ENCODE measurements at regions not wholly inside any gene's neighbourhood (a gene's known extent, or its start where the extent isn't known, plus 50 kb on each side); places are given as distances from the start of the nearest gene placed in this dataset.
"Not testable (repeated sequence)": the region's sequence is repeated elsewhere in the genome, so short reads cannot be mapped to it uniquely, and the experiment has no call there.

GRCh38 chr3:176206809-176207208, 990.5 kb downstream of the TBL1XR1 start:
- DNase-seq (ENCODE audit: low read depth in 2 of 2) = no peak

- DNase-seq (ENCODE audit: low read depth in 2 of 2) = no peak
Observed at GRCh38 chr3:176202652-176203051, 994.6 kb downstream of the TBL1XR1 start.

GRCh38 chr3:176193032-176193730, 1004.1 kb downstream of the TBL1XR1 start:
- DNase-seq (ENCODE audit: low read depth in 2 of 2) = no peak

GRCh38 chr3:176190755-176191154, 1006.5 kb downstream of the TBL1XR1 start:
- no peak for DNase-seq (ENCODE audit: low read depth in 2 of 2)

- DNase-seq (ENCODE audit: low read depth in 2 of 2) = no peak
Observed at GRCh38 chr3:176183181-176183580, 1014.1 kb downstream of the TBL1XR1 start.

- DNase-seq (ENCODE audit: low read depth in 2 of 2) = no peak
Observed at GRCh38 chr3:176174060-176174459, 1023.2 kb downstream of the TBL1XR1 start.

- DNase-seq (ENCODE audit: low read depth in 2 of 2) = no peak
Observed at GRCh38 chr3:176172492-176172891, 1024.8 kb downstream of the TBL1XR1 start.

- DNase-seq (ENCODE audit: low read depth in 2 of 2) = no peak
Observed at GRCh38 chr3:176167272-176167671, 1030.0 kb downstream of the TBL1XR1 start.

GRCh38 chr3:176160997-176161396, 1036.3 kb downstream of the TBL1XR1 start:
- no peak for DNase-seq (ENCODE audit: low read depth in 2 of 2)

- no peak for DNase-seq (ENCODE audit: low read depth in 2 of 2)
Observed at GRCh38 chr3:176159796-176160195, 1037.5 kb downstream of the TBL1XR1 start.

GRCh38 chr3:176155012-176155411, 1042.3 kb downstream of the TBL1XR1 start:
- DNase-seq (ENCODE audit: low read depth in 2 of 2) = no peak

- no peak for DNase-seq (ENCODE audit: low read depth in 2 of 2)
Observed at GRCh38 chr3:176149567-176149966, 1047.7 kb downstream of the TBL1XR1 start.

- no peak for DNase-seq (ENCODE audit: low read depth in 2 of 2)
Observed at GRCh38 chr3:176147251-176147650, 1050.0 kb downstream of the TBL1XR1 start.

GRCh38 chr3:176141837-176142236, 1055.4 kb downstream of the TBL1XR1 start:
- DNase-seq (ENCODE audit: low read depth in 2 of 2) = no peak

GRCh38 chr3:176120507-176120906, 1076.8 kb downstream of the TBL1XR1 start:
- DNase-seq (ENCODE audit: low read depth in 2 of 2) = no peak

GRCh38 chr3:176119826-176120225, 1077.5 kb downstream of the TBL1XR1 start:
- no peak for DNase-seq (ENCODE audit: low read depth in 2 of 2)

- no peak for DNase-seq (ENCODE audit: low read depth in 2 of 2)
Observed at GRCh38 chr3:176106380-176106779, 1090.9 kb downstream of the TBL1XR1 start.

GRCh38 chr3:176097027-176097426, 1100.3 kb downstream of the TBL1XR1 start:
- DNase-seq (ENCODE audit: low read depth in 2 of 2) = no peak

GRCh38 chr3:176093892-176094291, 1103.4 kb downstream of the TBL1XR1 start:
- DNase-seq (ENCODE audit: low read depth in 2 of 2) = not testable (repeated sequence)

- no peak for DNase-seq (ENCODE audit: low read depth in 2 of 2)
Observed at GRCh38 chr3:176090727-176091126, 1106.6 kb downstream of the TBL1XR1 start.

GRCh38 chr3:176088962-176089383, 1108.3 kb downstream of the TBL1XR1 start:
- no peak for DNase-seq (ENCODE audit: low read depth in 2 of 2)

GRCh38 chr3:176087066-176087697, 1110.1 kb downstream of the TBL1XR1 start:
- DNase-seq (ENCODE audit: low read depth in 2 of 2) = no peak

- DNase-seq (ENCODE audit: low read depth in 2 of 2) = no peak
Observed at GRCh38 chr3:176079785-176080184, 1117.5 kb downstream of the TBL1XR1 start.

Measured in dermis microvascular lymphatic vessel endothelial cell (primary cell).